ENCODE measurements at regions not wholly inside any gene's neighbourhood (a gene's known extent, or its start where the extent isn't known, plus 50 kb on each side); places are given as distances from the start of the nearest gene placed in this dataset.
"Not testable (repeated sequence)": the region's sequence is repeated elsewhere in the genome, so short reads cannot be mapped to it uniquely, and the experiment has no call there.

- Mint-ChIP-seq H3K27ac (no peak overlapping the region), H3K27me3 (ENCODE audit: low read depth) (no peaks in the 10 kb centered on the region), H3K36me3 (ENCODE audit: insufficient read depth in 2 of 2) (no peaks in the 10 kb centered on the region), H3K4me3 (no peak overlapping the region), H3K9me3 (no peaks in the 10 kb centered on the region), H3K4me1 (ENCODE audit: low read depth) (no peaks in the 10 kb centered on the region)
- ATAC-seq (replicated peaks in 1 of 2) (no peak), DNase-seq (no peak)
Observed at GRCh38 chr10:9416331-9416730, 1361.8 kb downstream of the GATA3 start.

- ATAC-seq (replicated peaks in 1 of 2) (no peak), DNase-seq (no peak)
- Mint-ChIP-seq H3K9me3 (peaks cover 0 to 3% of the 10 kb centered on the region in 2 donors), H3K4me1 (ENCODE audit: low read depth) (no peaks in the 10 kb centered on the region), H3K27me3 (ENCODE audit: low read depth) (no peaks in the 10 kb centered on the region), H3K27ac (no peak overlapping the region), H3K4me3 (no peak overlapping the region), H3K36me3 (ENCODE audit: insufficient read depth in 2 of 2) (peaks cover 0 to 3% of the 10 kb centered on the region in 2 donors)
Observed at GRCh38 chr10:9419757-9420156, 1365.3 kb downstream of the GATA3 start.

- H3K27ac Mint-ChIP-seq: no peak overlapping the region
- H3K9me3 Mint-ChIP-seq: peaks cover 2 to 7% of the 10 kb centered on the region in 2 donors
- peaks cover 6% of the 10 kb centered on the region for H3K27me3 Mint-ChIP-seq (ENCODE audit: low read depth)
- no peak overlapping the region for H3K4me3 Mint-ChIP-seq
- H3K4me1 Mint-ChIP-seq (ENCODE audit: low read depth): no peaks in the 10 kb centered on the region
- DNase-seq (no peak), ATAC-seq (replicated peaks in 1 of 2) (no peak)
- peaks cover 3 to 4% of the 10 kb centered on the region in 2 donors for H3K36me3 Mint-ChIP-seq (ENCODE audit: insufficient read depth in 2 of 2)
Observed at GRCh38 chr10:9427209-9427608, 1372.7 kb downstream of the GATA3 start.

GRCh38 chr10:9437131-9437530, 1382.6 kb downstream of the GATA3 start:
- Mint-ChIP-seq H3K4me1 (ENCODE audit: low read depth) (no peaks in the 10 kb centered on the region), H3K4me3 (no peak overlapping the region), H3K27me3 (ENCODE audit: low read depth) (no peaks in the 10 kb centered on the region), H3K9me3 (no peaks in the 10 kb centered on the region), H3K36me3 (ENCODE audit: insufficient read depth in 2 of 2) (no peaks in the 10 kb centered on the region), H3K27ac (no peak overlapping the region)
- ATAC-seq (replicated peaks in 1 of 2) (no peak), DNase-seq (no peak)

- DNase-seq (no peak), ATAC-seq (replicated peaks in 1 of 2) (no peak)
- no peak overlapping the region for H3K4me3 Mint-ChIP-seq
- H3K4me1 Mint-ChIP-seq (ENCODE audit: low read depth): no peaks in the 10 kb centered on the region
- H3K27ac Mint-ChIP-seq: no peak overlapping the region
- no peaks in the 10 kb centered on the region for H3K36me3 Mint-ChIP-seq (ENCODE audit: insufficient read depth in 2 of 2)
- no peaks in the 10 kb centered on the region for H3K9me3 Mint-ChIP-seq
- H3K27me3 Mint-ChIP-seq (ENCODE audit: low read depth): no peaks in the 10 kb centered on the region
Observed at GRCh38 chr10:9443758-9444157, 1389.3 kb downstream of the GATA3 start.

GRCh38 chr10:9449530-9449929, 1395.0 kb downstream of the GATA3 start:
- no peak overlapping the region for H3K4me3 Mint-ChIP-seq
- H3K27me3 Mint-ChIP-seq (ENCODE audit: low read depth): no peaks in the 10 kb centered on the region
- H3K36me3 Mint-ChIP-seq (ENCODE audit: insufficient read depth in 2 of 2): peaks cover 0 to 2% of the 10 kb centered on the region in 2 donors
- H3K27ac Mint-ChIP-seq: no peak overlapping the region
- ATAC-seq (replicated peaks in 1 of 2): no peak
- peaks cover 3 to 6% of the 10 kb centered on the region in 2 donors for H3K9me3 Mint-ChIP-seq
- DNase-seq: no peak
- H3K4me1 Mint-ChIP-seq (ENCODE audit: low read depth): no peaks in the 10 kb centered on the region

- H3K27ac Mint-ChIP-seq: no peak overlapping the region
- H3K9me3 Mint-ChIP-seq: peaks cover 3 to 6% of the 10 kb centered on the region in 2 donors
- no peak for DNase-seq
- H3K4me1 Mint-ChIP-seq (ENCODE audit: low read depth): no peaks in the 10 kb centered on the region
- H3K36me3 Mint-ChIP-seq (ENCODE audit: insufficient read depth in 2 of 2): peaks cover 0 to 2% of the 10 kb centered on the region in 2 donors
- H3K27me3 Mint-ChIP-seq (ENCODE audit: low read depth): no peaks in the 10 kb centered on the region
- no peak for ATAC-seq (replicated peaks in 1 of 2)
- H3K4me3 Mint-ChIP-seq: no peak overlapping the region
Observed at GRCh38 chr10:9450801-9451200, 1396.3 kb downstream of the GATA3 start.

- Mint-ChIP-seq H3K4me3 (no peak overlapping the region), H3K4me1 (ENCODE audit: low read depth) (no peaks in the 10 kb centered on the region), H3K9me3 (peaks cover 3 to 6% of the 10 kb centered on the region in 2 donors), H3K27me3 (ENCODE audit: low read depth) (no peaks in the 10 kb centered on the region), H3K27ac (no peak overlapping the region), H3K36me3 (ENCODE audit: insufficient read depth in 2 of 2) (peaks cover 0 to 2% of the 10 kb centered on the region in 2 donors)
- ATAC-seq (replicated peaks in 1 of 2): no peak
- no peak for DNase-seq
Observed at GRCh38 chr10:9451211-9451773, 1396.8 kb downstream of the GATA3 start.

- Mint-ChIP-seq H3K36me3 (ENCODE audit: insufficient read depth in 2 of 2) (peaks cover 0 to 2% of the 10 kb centered on the region in 2 donors), H3K4me3 (no peak overlapping the region), H3K4me1 (ENCODE audit: low read depth) (no peaks in the 10 kb centered on the region), H3K27me3 (ENCODE audit: low read depth) (no peaks in the 10 kb centered on the region), H3K9me3 (peaks cover 3 to 6% of the 10 kb centered on the region in 2 donors), H3K27ac (no peak overlapping the region)
- no peak for ATAC-seq (replicated peaks in 1 of 2)
- DNase-seq: no peak
Observed at GRCh38 chr10:9452056-9452455, 1397.6 kb downstream of the GATA3 start.

- H3K27ac Mint-ChIP-seq; ATAC-seq (replicated peaks in 1 of 2); H3K9me3 Mint-ChIP-seq: not testable (repeated sequence)
Observed at GRCh38 chr10:9453871-9454270, 1399.4 kb downstream of the GATA3 start.

GRCh38 chr10:9469663-9470205, 1415.2 kb downstream of the GATA3 start:
- DNase-seq: no peak
- Mint-ChIP-seq H3K4me1 (ENCODE audit: low read depth) (no peaks in the 10 kb centered on the region), H3K27ac (no peak overlapping the region), H3K4me3 (no peak overlapping the region), H3K9me3 (peaks cover 0 to 1% of the 10 kb centered on the region in 2 donors), H3K27me3 (ENCODE audit: low read depth) (peaks cover 8% of the 10 kb centered on the region), H3K36me3 (ENCODE audit: insufficient read depth in 2 of 2) (no peaks in the 10 kb centered on the region)
- ATAC-seq (replicated peaks in 1 of 2): no peak

More at GRCh38 chr10:9453871-9454270, 1399.4 kb downstream of the GATA3 start:
- not testable (repeated sequence) for H3K4me1 Mint-ChIP-seq (ENCODE audit: low read depth); H3K36me3 Mint-ChIP-seq (ENCODE audit: insufficient read depth in 2 of 2); H3K4me3 Mint-ChIP-seq; H3K27me3 Mint-ChIP-seq (ENCODE audit: low read depth); DNase-seq

GRCh38 chr10:9470581-9470980, 1416.1 kb downstream of the GATA3 start:
- DNase-seq (no peak), ATAC-seq (replicated peaks in 1 of 2) (no peak)
- Mint-ChIP-seq H3K9me3 (peaks cover 0 to 1% of the 10 kb centered on the region in 2 donors), H3K4me1 (ENCODE audit: low read depth) (no peaks in the 10 kb centered on the region), H3K4me3 (no peak overlapping the region), H3K36me3 (ENCODE audit: insufficient read depth in 2 of 2) (no peaks in the 10 kb centered on the region), H3K27ac (no peak overlapping the region), H3K27me3 (ENCODE audit: low read depth) (peaks cover 8% of the 10 kb centered on the region)

- Mint-ChIP-seq H3K27ac (no peak overlapping the region), H3K4me3 (no peak overlapping the region), H3K4me1 (ENCODE audit: low read depth) (no peaks in the 10 kb centered on the region), H3K9me3 (no peaks in the 10 kb centered on the region), H3K36me3 (ENCODE audit: insufficient read depth in 2 of 2) (no peaks in the 10 kb centered on the region), H3K27me3 (ENCODE audit: low read depth) (no peaks in the 10 kb centered on the region)
- ATAC-seq (replicated peaks in 1 of 2) (no peak), DNase-seq (no peak)
Observed at GRCh38 chr10:9501944-9502343, 1447.5 kb downstream of the GATA3 start.

GRCh38 chr10:9504227-9504626, 1449.7 kb downstream of the GATA3 start:
- Mint-ChIP-seq H3K36me3 (ENCODE audit: insufficient read depth in 2 of 2) (no peaks in the 10 kb centered on the region), H3K4me3 (no peak overlapping the region), H3K4me1 (ENCODE audit: low read depth) (no peaks in the 10 kb centered on the region), H3K27me3 (ENCODE audit: low read depth) (no peaks in the 10 kb centered on the region), H3K9me3 (peaks cover 0 to 4% of the 10 kb centered on the region in 2 donors), H3K27ac (no peak overlapping the region)
- ATAC-seq (replicated peaks in 1 of 2) (no peak), DNase-seq (no peak)

Measured in activated T-cell treated with anti-CD3 and anti-CD28 coated beads, Interleukin-2, amount 50 U/mL, for 72 hours (primary cell).